Inflammatory macrophage (primary cell): ENCODE measurements at regions not wholly inside any gene's neighbourhood (a gene's known extent, or its start where the extent isn't known, plus 50 kb on each side); places are given as distances from the start of the nearest gene placed in this dataset.
A peak's percentile ranks its signal among the peaks of the same experiment; 100 is the strongest.

Experiments used
- DNase-seq, 2 donors: peaks; one replicate each; pipeline ENCODE4 v3.0.0-alpha.2; 2020 to 2022

DNA sequence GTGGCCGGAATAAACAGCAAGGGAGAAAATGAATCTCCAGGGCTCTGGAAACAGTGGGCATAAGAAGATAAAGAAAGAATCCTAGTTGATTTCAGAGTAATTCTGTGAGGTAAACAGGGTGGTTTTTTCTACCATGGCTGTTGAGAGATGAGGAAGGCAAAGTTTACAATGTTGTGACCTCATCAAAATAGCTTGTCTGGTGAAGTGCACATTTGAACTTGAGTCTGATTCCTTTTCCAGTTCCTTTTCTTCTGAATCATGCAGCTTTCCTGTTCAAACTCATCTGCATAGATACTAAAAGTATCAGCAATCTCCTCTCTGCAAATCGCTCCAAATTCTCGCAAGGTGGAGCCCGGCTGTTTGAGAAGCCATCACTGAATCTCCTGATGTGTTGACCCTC is 161.7 kb downstream of the PLPP3 start:
- DNase-seq, result peak in 1 of 2 donors; percentile 21

DNA sequence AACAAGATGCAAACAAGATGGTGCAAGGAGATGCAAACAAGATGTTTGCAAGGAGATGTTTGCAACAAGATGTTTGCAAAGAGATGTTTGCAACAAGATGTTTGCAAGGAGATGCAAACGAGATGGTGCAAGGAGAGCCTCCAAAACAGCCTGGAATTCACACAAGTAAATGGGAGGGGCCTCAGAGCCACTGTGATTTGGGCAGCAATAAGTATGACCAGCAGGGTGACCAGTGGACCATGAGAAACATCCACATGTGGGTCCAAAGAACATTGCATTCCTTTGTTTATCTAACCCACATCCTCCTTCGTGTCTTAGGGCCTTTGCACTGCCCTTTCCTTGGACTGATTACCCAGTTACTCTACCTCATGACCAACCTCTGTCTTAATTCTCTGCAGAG is 162.9 kb downstream of the PLPP3 start:
- peak; percentile 42 to 47 for DNase-seq

DNA sequence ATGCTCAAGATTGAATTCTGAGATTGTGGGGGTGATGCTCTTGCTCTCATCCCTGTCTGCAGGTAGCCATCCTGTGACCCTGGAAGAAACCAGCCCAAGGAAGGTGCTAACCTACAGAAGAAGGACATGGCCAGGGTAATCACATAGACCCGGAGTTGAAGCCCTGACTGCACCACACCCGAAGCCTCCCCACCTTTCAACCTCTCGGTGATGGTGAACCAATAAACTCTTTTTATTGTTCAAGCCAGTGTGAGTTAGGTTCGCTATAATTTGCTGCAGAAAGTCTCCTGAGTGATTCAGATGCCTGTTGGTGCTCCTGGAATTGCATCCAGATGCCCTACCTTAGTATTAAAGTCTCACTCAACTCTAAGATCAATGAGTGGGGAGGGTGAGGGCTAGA is 163.6 kb downstream of the PLPP3 start:
- DNase-seq, result no peak

DNA sequence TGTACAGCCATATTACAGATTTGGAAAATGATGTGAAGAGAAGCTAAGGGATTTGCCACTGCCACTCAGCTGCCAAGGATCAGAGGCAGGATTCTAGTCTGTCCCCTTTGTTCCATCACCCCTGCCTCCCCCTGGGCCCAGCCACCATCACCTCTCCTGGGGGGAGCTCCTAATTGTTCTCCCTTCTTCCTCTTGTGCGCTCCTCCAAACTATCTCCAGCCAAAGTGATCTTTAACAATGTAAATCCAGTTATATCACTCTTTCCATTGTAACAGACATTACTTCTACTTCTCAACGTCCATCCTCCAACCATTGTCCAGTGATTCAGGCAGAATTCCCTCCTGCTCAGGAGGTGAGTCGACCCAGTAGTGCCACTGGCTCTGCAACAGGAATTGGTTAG is 164.1 kb downstream of the PLPP3 start:
- DNase-seq, result no peak

- DNase-seq, result no peak
These were observed 164.6 kb downstream of the PLPP3 start for GRCh38 chr1:56414728-56415224.

- DNase-seq, result no peak
These were observed 165.6 kb downstream of the PLPP3 start for GRCh38 chr1:56413671-56414199.

DNA sequence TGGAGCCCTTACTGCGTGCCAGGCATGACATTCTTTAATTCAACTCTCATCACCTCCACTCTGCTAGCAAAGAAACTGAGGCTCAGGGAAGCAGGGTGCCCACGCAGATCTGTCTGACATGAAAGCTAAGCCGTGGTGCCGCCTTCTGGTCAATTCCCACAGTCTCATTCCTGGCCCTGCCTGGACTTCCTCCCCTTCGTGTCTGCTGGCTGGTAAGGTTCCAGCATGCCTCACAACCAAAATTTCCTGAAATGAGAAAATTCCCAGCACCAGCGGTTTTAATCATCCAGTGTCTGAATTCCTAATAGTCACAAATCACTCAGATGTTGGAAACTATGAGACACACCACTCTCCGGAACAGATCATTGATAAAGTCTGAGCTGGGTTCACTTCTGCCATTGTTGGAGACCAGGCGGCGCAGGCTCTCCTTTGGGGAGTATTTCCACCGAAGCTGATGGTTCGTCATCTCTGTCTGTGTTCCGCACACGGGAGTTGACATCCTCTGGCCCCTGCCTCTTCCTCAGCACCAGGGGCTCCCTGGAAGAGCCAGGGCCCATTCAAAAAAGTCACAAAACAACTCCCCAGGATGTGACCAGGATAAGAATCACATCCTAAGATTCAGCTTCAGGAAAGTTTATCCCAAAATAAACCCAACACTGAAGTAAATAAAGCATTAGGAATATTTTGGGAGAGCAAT is 167.7 kb downstream of the PLPP3 start:
- no peak for DNase-seq

GRCh38 chr1:56411021-56411420 is 168.3 kb downstream of the PLPP3 start:
- no peak for DNase-seq

DNA sequence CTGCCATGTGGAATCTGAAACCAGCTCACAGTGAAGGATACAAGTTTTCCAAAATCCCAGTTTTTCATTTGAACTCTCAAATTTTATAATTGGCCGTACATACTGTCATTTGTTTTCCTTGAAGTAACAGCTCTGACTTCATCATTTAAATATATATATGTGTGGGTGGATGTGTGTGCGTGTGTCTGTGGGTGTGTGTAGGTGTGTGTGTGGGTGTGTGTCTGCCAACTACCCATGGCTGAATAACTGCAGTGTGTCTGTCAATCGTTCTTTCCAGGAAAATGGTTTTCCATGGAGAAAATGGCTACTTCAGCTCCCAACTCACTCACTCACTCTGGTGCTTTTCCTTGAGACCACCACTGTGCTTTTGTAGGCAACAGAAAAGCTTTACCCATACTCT is 169.0 kb downstream of the PLPP3 start:
- DNase-seq, result no peak

DNA sequence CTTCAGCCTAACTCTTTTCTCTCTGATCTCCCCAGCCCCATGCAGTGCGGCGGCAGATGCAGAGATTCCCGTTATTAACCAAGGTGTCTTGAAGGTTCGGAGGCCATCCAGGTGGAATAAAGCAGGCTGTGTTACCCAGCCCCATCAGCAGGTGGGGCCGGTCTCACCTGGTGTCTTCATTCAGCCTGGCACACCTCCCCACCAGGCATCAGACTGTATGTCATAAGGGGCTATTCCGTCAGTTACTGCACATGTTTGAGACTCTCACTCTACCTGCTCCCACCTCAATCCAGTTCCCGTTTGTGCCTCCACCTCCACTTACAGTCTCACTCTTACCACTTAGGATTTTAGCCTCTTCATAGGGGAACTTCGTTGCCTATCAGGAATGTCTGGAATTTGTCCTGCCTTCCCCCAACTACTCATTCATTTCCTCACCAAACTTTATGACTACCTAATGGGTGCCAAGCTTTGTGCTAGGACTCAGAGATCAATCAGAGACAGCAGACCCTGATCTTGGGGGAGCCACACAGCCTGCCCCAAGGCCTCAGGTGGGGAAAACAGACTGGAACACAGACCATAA is 170.2 kb downstream of the PLPP3 start:
- DNase-seq, result no peak

DNA sequence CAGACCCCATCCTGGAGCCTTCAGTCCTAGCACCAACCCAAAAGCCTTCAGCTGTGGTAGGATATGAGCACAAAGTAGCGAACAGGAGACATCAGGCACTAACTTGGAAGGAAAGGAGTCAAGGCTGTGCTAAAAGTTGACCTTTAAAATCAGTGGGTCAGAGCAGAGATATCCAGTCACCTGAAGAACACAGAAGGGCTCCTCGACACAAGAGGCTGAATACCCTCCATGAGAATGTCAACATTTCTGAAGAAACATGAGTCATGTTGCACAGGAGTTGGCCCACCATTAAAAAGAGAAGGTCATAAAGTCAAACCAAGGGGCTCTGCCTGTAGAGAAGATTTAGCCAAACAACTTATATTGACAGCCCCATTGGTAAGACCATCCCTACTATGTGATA is 172.5 kb downstream of the PLPP3 start:
- DNase-seq, result no peak

DNA sequence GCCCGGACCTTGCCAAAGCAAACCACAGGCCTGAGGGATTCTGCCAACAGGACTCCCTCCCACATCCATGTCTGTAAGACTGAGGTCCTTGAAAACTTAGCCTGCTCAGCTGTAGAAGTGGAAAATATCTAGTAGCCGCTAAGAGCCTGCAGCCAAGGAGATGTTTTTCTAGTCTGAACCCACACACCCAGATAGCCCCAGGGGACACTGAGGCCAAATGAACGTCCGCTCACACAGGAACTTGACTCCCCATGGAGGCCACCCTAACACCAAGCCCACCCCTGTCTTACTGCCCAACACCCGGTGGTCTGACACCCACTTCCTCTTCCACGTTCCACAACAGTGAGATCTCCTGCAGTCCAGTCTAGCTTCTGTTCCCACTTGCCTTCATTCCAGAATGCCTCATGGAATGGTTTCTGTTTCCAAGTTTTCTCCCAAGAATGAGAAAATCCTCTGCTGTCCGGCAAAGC is 174.8 kb downstream of the PLPP3 start:
- no peak for DNase-seq

DNA sequence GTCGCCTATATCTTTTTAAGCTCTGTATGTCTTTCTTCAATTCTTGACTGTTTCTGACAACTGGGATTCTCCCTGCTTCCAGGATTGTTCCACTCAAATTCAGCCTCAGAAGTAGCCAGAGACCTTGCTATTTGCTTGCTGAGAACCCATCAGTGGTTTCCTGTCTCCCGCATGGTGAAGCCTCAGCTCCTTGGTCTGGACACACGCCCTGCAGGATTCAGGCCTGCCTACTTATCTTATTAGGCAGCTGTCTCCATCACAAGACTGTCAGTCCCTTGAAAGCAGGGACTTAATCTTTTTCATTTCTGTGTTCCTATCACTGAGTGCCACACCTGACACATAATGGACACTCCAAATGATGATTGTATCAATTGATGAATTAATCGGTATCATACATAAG is 175.3 kb downstream of the PLPP3 start:
- no peak for DNase-seq

GRCh38 chr1:56403321-56403720 is 176.0 kb downstream of the PLPP3 start:
- DNase-seq, result peak; percentile 25 to 28

DNA sequence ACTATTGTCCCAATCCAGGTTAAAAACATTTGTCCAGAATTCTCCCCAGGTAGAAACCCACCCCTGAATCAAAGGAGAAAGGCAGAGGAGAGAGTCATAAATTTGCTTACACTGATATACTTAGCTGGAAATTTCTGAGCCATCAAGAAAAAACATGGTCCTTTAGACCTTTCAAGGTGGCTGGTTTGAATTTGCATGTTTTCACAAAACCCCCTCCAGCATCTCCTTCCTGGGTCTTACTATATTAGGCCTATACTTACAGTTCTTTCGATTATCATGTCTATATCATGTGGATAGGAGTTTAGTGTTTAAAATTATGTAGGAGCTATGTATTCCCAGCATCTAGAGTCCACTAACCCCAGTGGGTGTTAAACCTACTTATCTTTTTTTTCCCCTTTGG is 178.2 kb downstream of the PLPP3 start:
- no peak for DNase-seq

DNA sequence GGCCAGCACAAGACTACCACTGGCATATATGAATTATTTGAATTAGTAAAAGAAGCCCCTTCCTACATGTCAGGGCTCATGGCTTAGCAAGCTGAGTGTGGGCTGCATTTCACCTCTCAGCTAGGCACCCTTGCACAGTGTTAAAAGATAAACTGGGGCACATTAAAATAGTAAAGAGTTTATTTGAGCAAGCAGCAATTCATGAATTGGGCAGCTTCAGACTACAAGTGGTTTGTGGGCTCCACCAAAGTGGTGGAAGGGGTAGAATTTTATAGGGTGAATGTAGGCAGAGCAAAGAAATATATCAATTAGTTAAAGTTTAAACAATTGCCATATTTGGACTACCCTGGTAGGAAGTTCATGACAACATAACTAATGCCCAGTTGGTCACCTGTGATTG is 178.8 kb downstream of the PLPP3 start:
- no peak for DNase-seq

DNA sequence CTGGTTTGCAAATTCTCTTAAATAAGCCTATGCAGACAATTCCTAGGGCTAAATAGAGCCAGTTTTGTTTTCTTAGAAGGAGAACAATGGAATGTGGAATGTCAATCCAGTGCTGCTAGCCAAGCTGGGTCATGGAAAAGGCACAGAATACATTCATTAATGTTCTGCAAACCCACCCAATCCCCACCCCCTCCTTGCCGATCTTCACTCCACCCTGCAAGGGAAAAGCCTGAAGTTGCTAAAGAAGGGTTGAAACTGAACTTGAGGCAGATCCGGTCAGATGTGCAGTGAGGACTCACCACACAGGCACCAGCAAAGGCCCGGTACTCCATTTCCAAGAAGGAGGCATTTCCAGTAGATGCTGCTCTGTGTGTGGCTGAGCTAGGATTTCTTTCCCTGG is 179.6 kb downstream of the PLPP3 start:
- no peak for DNase-seq

DNA sequence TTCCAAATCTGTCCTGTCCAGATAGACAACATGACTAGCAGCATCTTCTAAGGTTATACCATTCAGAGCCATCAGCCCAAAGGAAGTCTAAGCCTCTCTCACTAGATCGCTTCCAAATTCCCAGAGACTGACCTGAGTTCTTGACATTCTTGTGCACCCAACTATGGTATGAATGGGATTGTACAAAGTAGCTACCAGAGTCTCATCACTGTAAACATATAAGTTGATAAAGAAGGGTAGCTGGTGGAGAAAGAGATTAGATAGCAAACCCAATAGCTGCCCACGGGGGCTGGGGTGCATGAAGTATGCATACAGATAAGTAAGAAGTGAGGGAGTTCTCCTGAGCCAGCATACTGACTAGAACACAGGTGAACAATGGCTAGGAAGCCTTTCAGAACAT is 180.0 kb downstream of the PLPP3 start:
- no peak for DNase-seq

- no peak for DNase-seq
These were observed 181.5 kb downstream of the PLPP3 start for GRCh38 chr1:56397811-56398231.

DNA sequence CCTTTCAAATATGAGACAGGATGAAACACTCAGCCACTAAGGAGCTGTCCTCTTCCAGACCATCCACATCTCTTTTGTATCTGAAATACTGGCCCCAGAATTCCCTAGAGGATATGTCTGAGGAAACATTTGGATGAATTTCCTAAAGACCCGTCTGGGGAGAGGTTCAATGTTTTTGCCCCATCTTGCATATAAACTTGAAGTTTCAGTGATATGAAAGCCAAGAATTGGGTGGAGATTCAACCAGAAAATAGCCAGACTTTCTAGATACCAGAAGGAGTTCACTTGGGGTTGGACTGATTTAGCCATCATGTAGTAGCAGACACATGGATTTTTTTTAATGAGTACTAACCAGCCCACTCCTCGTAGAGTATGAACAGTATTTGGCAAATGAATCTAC is 182.0 kb downstream of the PLPP3 start:
- DNase-seq, result no peak

DNA sequence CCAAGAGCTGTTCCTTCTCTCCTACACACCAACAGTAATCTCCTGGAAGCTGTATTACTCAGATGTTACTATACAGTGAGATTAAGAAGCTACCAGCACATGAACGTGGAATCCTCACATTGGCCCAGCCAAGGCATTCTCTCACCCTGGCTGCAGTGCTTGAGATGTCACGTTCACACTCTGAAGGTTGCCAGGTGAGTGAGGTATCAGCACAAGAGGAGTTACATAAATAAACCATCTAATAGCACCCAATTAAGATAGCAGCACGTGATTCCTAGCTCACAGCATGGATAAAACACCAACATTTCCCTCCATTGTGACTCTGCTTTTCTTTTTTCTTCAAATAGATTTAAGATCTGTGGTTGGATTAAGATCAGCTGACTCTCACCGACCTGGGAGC is 182.8 kb downstream of the PLPP3 start:
- DNase-seq, result no peak

DNA sequence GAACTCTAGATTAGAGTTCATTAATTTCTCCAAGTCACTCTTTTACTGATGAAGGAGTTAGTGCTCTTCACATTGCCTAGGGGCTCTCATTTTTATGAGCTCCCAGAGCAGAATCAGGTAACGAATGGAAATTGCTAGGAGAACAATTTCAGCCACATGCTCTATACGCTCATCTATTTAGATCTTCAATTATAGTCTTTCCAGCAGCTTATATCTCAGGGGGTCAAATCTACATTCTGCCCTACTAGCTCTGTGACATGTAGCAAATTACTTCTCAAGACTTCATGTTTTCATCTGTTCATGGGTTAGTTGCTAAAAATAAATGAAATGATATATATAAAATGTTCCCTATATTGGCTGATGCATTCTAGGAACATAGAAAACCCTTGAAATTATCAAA is 183.6 kb downstream of the PLPP3 start:
- no peak for DNase-seq

DNA sequence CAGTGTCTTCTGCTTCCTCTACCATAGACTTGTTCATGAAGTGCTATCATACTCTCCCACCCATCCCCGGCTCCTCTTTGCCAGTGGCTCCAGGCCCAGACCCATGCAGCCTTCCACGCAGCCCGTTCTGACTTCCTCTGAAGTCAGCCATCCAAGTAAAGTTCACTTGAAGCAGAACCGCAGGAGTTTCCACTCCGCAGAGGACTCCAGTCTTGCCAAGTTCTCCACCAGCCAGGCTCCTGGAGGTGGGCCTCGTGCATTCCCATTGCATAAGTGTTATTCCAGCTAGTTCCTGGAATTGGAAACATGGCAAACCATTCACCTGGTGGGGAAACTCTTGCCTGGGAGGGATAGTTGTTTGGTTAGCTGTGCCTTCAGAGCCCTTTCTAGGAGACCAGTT is 185.1 kb downstream of the PLPP3 start:
- no peak for DNase-seq
